Lower leg skin (tissue), 3 donors: ENCODE measurements at regions not wholly inside any gene's neighbourhood (a gene's known extent, or its start where the extent isn't known, plus 50 kb on each side); places are given as distances from the start of the nearest gene placed in this dataset.

ENCODE experiments used
- CTCF ChIP-seq, 3 donors: fragments of 450-650 bp; IDR thresholded peaks; one replicate each; pipeline ENCODE4 v1.5.1; 2016; ENCODE audit warnings: antibody characterized with exemption in 3 of 3, mild to moderate bottlenecking in 3 of 3, moderate library complexity in 2 of 3
- POLR2A ChIP-seq, 2 donors: fragments of 450-650 bp; IDR thresholded peaks; one replicate each; pipeline ENCODE4 v1.6.1; 2016 to 2017; ENCODE audit warnings: antibody characterized with exemption in 2 of 2, mild to moderate bottlenecking in 1 of 2, moderate library complexity in 1 of 2

GRCh38 chr6:93586306-93586705 is 166.9 kb upstream of the EPHA7 start:
- no peak for TF ChIP-seq CTCF (IDR thresholded peaks at IDR 0.05)
- no peak for TF ChIP-seq POLR2A (IDR thresholded peaks at IDR 0.05)
